GM12891 (cell line): ENCODE measurements at regions not wholly inside any gene's neighbourhood (a gene's known extent, or its start where the extent isn't known, plus 50 kb on each side); places are given as distances from the start of the nearest gene placed in this dataset.

Experiments used
- DNase-seq: peaks from one replicate; pipeline ENCODE4 v3.0.0; 2011; ENCODE audit warnings: low spot score; ENCODE audit not compliant: insufficient read length
- FAIRE-seq: peaks from 2 replicates; lab custom pipeline; 2011; peaks lifted over from hg19 to GRCh38; lab: Jason Lieb, UNC
- PAX5 ChIP-seq: IDR thresholded peaks from 2 replicates; pipeline ENCODE4 v1.6.1; 2011; ENCODE audit warnings: low read length, moderate library complexity, mild to moderate bottlenecking; ENCODE audit not compliant: insufficient read depth, severe bottlenecking
- POLR2A ChIP-seq: IDR thresholded peaks from 2 replicates; pipeline ENCODE4 v1.6.1; 2011; ENCODE audit warnings: low read depth, low read length, control low read depth
- POLR2AphosphoS5 ChIP-seq: IDR thresholded peaks from 2 replicates; pipeline ENCODE4 v1.6.1; 2011; ENCODE audit warnings: low read depth, low read length, control low read depth
- POU2F2 ChIP-seq: IDR thresholded peaks from 2 replicates; pipeline ENCODE4 v1.6.1; 2011; ENCODE audit warnings: low read depth, mild to moderate bottlenecking, control low read depth, low read length, moderate library complexity
- SPI1 ChIP-seq: IDR thresholded peaks from 2 replicates; pipeline ENCODE4 v1.6.1; 2011; ENCODE audit warnings: low read depth, low read length, control low read depth
- TAF1 ChIP-seq: IDR thresholded peaks from 2 replicates; pipeline ENCODE4 v1.6.1; 2011; ENCODE audit warnings: low read depth, low read length, control low read depth

GRCh38 chr9:86546712-86547111, 192.5 kb upstream of the TUT7 start:
- no peak for DNase-seq
- FAIRE-seq = no peak
- TF ChIP-seq POU2F2 (no peak), SPI1 (no peak), TAF1 (no peak), POLR2A (no peak), PAX5 (no peak), POLR2AphosphoS5 (no peak)

- DNase-seq (no peak), FAIRE-seq (no peak)
- TF ChIP-seq SPI1 (no peak), POLR2A (no peak), TAF1 (no peak), POLR2AphosphoS5 (no peak), POU2F2 (no peak), PAX5 (no peak)
Observed at GRCh38 chr9:86545090-86545489, 190.9 kb upstream of the TUT7 start.

GRCh38 chr9:86541014-86541570, 186.9 kb upstream of the TUT7 start:
- FAIRE-seq = no peak
- no peak for TF ChIP-seq SPI1
- no peak for TF ChIP-seq POLR2A
- no peak for TF ChIP-seq POLR2AphosphoS5
- TF ChIP-seq PAX5 = no peak
- no peak for TF ChIP-seq TAF1
- TF ChIP-seq POU2F2 = no peak
- no peak for DNase-seq

- TF ChIP-seq TAF1 (no peak), POU2F2 (no peak), POLR2A (no peak), SPI1 (no peak), POLR2AphosphoS5 (no peak), PAX5 (no peak)
- no peak for FAIRE-seq
- DNase-seq = no peak
Observed at GRCh38 chr9:86535406-86535915, 181.3 kb upstream of the TUT7 start.

GRCh38 chr9:86534572-86535258, 180.5 kb upstream of the TUT7 start:
- no peak for DNase-seq
- no peak for FAIRE-seq

GRCh38 chr9:86531971-86532640, 177.9 kb upstream of the TUT7 start:
- DNase-seq (no peak), FAIRE-seq (no peak)
- TF ChIP-seq POLR2A = no peak
- no peak for TF ChIP-seq PAX5
- TF ChIP-seq SPI1 = no peak
- no peak for TF ChIP-seq TAF1

More at GRCh38 chr9:86534572-86535258, 180.5 kb upstream of the TUT7 start:
- TF ChIP-seq TAF1 = no peak
- no peak for TF ChIP-seq PAX5
- no peak for TF ChIP-seq POLR2AphosphoS5
- no peak for TF ChIP-seq SPI1
- no peak for TF ChIP-seq POLR2A
- no peak for TF ChIP-seq POU2F2

- TF ChIP-seq POLR2AphosphoS5 = no peak
- no peak for TF ChIP-seq PAX5
- TF ChIP-seq TAF1 = no peak
- no peak for TF ChIP-seq POLR2A
- TF ChIP-seq SPI1 = no peak
- FAIRE-seq (no peak), DNase-seq (no peak)
Observed at GRCh38 chr9:86531273-86531970, 177.2 kb upstream of the TUT7 start.

- TF ChIP-seq POLR2A = no peak
- TF ChIP-seq PAX5 = no peak
- no peak for TF ChIP-seq POU2F2
- TF ChIP-seq POLR2AphosphoS5 = no peak
- TF ChIP-seq TAF1 = no peak
- no peak for TF ChIP-seq SPI1
- FAIRE-seq (no peak), DNase-seq (no peak)
Observed at GRCh38 chr9:86529496-86530275, 175.5 kb upstream of the TUT7 start.
